ENCODE measurements at regions not wholly inside any gene's neighbourhood (a gene's known extent, or its start where the extent isn't known, plus 50 kb on each side); places are given as distances from the start of the nearest gene placed in this dataset.

- H3K27ac ChIP-seq: no peak overlapping the region
- H3K27me3 ChIP-seq: no peaks in the 10 kb centered on the region
- intact Hi-C loops (cut with DNase I; ENCODE audit: low total_unique reads): no loop called here
- no peak overlapping the region for H3K4me3 ChIP-seq
- no peaks in the 10 kb centered on the region for H3K36me3 ChIP-seq
- DNase-seq: no peak
- H3K4me1 ChIP-seq: no peaks in the 10 kb centered on the region
- no peak for TF ChIP-seq POLR2A (IDR thresholded peaks at IDR 0.05)
- TF ChIP-seq, protein P1, sequence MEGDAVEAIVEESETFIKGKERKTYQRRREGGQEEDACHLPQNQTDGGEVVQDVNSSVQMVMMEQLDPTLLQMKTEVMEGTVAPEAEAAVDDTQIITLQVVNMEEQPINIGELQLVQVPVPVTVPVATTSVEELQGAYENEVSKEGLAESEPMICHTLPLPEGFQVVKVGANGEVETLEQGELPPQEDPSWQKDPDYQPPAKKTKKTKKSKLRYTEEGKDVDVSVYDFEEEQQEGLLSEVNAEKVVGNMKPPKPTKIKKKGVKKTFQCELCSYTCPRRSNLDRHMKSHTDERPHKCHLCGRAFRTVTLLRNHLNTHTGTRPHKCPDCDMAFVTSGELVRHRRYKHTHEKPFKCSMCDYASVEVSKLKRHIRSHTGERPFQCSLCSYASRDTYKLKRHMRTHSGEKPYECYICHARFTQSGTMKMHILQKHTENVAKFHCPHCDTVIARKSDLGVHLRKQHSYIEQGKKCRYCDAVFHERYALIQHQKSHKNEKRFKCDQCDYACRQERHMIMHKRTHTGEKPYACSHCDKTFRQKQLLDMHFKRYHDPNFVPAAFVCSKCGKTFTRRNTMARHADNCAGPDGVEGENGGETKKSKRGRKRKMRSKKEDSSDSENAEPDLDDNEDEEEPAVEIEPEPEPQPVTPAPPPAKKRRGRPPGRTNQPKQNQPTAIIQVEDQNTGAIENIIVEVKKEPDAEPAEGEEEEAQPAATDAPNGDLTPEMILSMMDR (IDR thresholded peaks at IDR 0.05): no peak
- H3K9me3 ChIP-seq: no peaks in the 10 kb centered on the region
Observed at GRCh38 chr9:79403495-79403894, 168.3 kb upstream of the TLE4 start.

DNA sequence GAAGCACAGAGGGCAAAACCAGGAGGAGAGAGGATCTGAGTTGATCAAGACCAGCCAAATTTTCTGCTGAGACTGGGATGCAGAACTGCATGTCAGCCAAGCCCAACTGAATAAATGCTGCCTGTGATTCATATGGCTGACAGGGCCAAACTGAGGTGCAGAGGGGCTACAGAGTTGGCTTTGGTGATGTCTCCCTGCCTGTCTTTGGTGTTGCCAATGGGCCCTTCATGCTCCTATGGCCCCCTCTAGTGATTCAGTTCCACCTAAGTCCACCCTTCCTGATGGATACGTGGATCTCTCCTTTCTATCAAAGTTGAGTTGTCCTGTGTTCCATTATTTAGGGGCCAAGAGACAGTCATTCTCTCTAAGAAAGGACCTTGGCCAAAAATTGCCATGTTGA, 163.6 kb upstream of the TLE4 start:
- Histone ChIP-seq H3K9me3 (no peaks in the 10 kb centered on the region), H3K4me3 (no peak overlapping the region), H3K27ac (no peak overlapping the region), H3K27me3 (no peaks in the 10 kb centered on the region), H3K36me3 (no peaks in the 10 kb centered on the region), H3K4me1 (no peaks in the 10 kb centered on the region)
- intact Hi-C loops (cut with DNase I; ENCODE audit: low total_unique reads): no loop called here
- TF ChIP-seq POLR2A (IDR thresholded peaks at IDR 0.05): no peak
- TF ChIP-seq, protein P1 (IDR thresholded peaks at IDR 0.05): no peak
- DNase-seq: no peak

GRCh38 chr9:79408617-79409016, 163.1 kb upstream of the TLE4 start:
- Histone ChIP-seq H3K27me3 (no peaks in the 10 kb centered on the region), H3K4me1 (no peaks in the 10 kb centered on the region), H3K9me3 (no peaks in the 10 kb centered on the region), H3K36me3 (no peaks in the 10 kb centered on the region), H3K27ac (no peak overlapping the region), H3K4me3 (no peak overlapping the region)
- intact Hi-C loops (cut with DNase I; ENCODE audit: low total_unique reads): no loop called here
- TF ChIP-seq, protein P1 (IDR thresholded peaks at IDR 0.05): no peak
- no peak for TF ChIP-seq POLR2A (IDR thresholded peaks at IDR 0.05)
- DNase-seq: no peak

- H3K36me3 ChIP-seq: no peaks in the 10 kb centered on the region
- H3K27me3 ChIP-seq: no peaks in the 10 kb centered on the region
- TF ChIP-seq POLR2A (IDR thresholded peaks at IDR 0.05): no peak
- TF ChIP-seq, protein P1 (IDR thresholded peaks at IDR 0.05): no peak
- intact Hi-C loops (cut with DNase I; ENCODE audit: low total_unique reads): no loop called here
- no peaks in the 10 kb centered on the region for H3K9me3 ChIP-seq
- no peak for DNase-seq
- H3K4me3 ChIP-seq: no peak overlapping the region
- H3K27ac ChIP-seq: no peak overlapping the region
- no peaks in the 10 kb centered on the region for H3K4me1 ChIP-seq
Observed at GRCh38 chr9:79409182-79409823, 162.5 kb upstream of the TLE4 start.

- no peak for TF ChIP-seq POLR2A (IDR thresholded peaks at IDR 0.05)
- TF ChIP-seq, protein P1 (IDR thresholded peaks at IDR 0.05): no peak
- intact Hi-C loops (cut with DNase I; ENCODE audit: low total_unique reads): no loop called here
- Histone ChIP-seq H3K4me1 (no peaks in the 10 kb centered on the region), H3K36me3 (no peaks in the 10 kb centered on the region), H3K27ac (no peak overlapping the region), H3K4me3 (no peak overlapping the region), H3K27me3 (no peaks in the 10 kb centered on the region), H3K9me3 (no peaks in the 10 kb centered on the region)
- DNase-seq: no peak
Observed at GRCh38 chr9:79425840-79426239, 145.9 kb upstream of the TLE4 start.

All from uterus (tissue), 3 donors.